Ascending aorta (tissue), 2 donors: ENCODE measurements at regions not wholly inside any gene's neighbourhood (a gene's known extent, or its start where the extent isn't known, plus 50 kb on each side); places are given as distances from the start of the nearest gene placed in this dataset.

Source experiments
- DNase-seq, 2 donors: peaks; one replicate each; pipeline ENCODE4 v3.0.0-alpha.2; 2019; ENCODE audit warnings: low spot score in 2 of 2
- H3K27ac ChIP-seq, 2 donors: fragments of 200-600 bp; sonication (generic); one replicate each; pipeline ENCODE4 v1.5.1; 2016 to 2017; ENCODE audit warnings: mild to moderate bottlenecking in 1 of 2
- H3K27me3 ChIP-seq: fragments of 200-600 bp; sonication (generic); one replicate; pipeline ENCODE4 v1.5.1; 2017
- H3K36me3 ChIP-seq, 2 donors: fragments of 200-600 bp; sonication (generic); one replicate each; pipeline ENCODE4 v1.5.1; 2016
- H3K4me1 ChIP-seq, 2 donors: fragments of 200-600 bp; sonication (generic); one replicate each; pipeline ENCODE4 v1.5.1; 2016 to 2017; ENCODE audit warnings: mild to moderate bottlenecking in 1 of 2
- H3K4me3 ChIP-seq, 2 donors: fragments of 200-600 bp; sonication (generic); one replicate each; pipeline ENCODE4 v1.5.1; 2016 to 2017; ENCODE audit warnings: mild to moderate bottlenecking in 1 of 2
- H3K9me3 ChIP-seq, 2 donors: fragments of 200-600 bp; sonication (generic); one replicate each; pipeline ENCODE4 v1.5.1; 2016
- CTCF ChIP-seq, 3 experiments: fragments of 200-600 bp in 2 of 3; fragments of 450-650 bp in 1 of 3; sonication (generic) in 2 of 3; IDR thresholded peaks; one replicate each; pipeline ENCODE4 v1.5.1; 2016 to 2019; ENCODE audit warnings: antibody characterized with exemption in 3 of 3, mild to moderate bottlenecking in 1 of 3, moderate library complexity in 1 of 3
- intact Hi-C: fragments of 100-400 bp; cut with DNase I; formaldehyde crosslinking; loops from one replicate; pipeline ENCODE4 v1.15.1; 2023

DNA sequence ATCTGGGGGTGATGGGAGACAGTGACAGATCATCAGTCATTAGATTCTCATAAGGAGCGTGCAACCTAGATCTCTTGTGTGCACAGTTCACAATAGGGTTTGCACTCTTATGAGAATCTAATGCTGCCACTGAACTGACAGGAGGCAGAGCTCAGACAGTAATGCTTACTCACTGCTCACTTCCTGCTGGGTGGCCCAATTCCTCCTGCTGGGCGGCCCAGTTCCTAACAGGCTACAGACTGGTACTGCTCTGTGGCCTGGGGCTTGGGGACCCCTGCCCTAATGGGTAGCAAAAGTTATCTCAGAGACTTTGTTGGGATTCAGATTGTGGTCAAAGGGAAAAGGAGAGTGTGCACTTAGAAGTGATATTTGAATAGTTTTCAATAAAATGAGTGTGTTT, 840.1 kb upstream of the ID2 start:
- Histone ChIP-seq H3K36me3 (no peaks in the 10 kb centered on the region), H3K4me1 (no peaks in the 10 kb centered on the region), H3K27me3 (no peaks in the 10 kb centered on the region), H3K4me3 (no peak overlapping the region), H3K9me3 (no peaks in the 10 kb centered on the region), H3K27ac (no peak overlapping the region)
- DNase-seq, result no peak
- intact Hi-C loops, result no loop called here
- no peak for TF ChIP-seq CTCF (IDR thresholded peaks at IDR 0.05)

GRCh38 chr2:7844414-7844965, 837.4 kb upstream of the ID2 start:
- intact Hi-C loops, result no loop called here
- Histone ChIP-seq H3K4me1 (no peaks in the 10 kb centered on the region), H3K27me3 (no peaks in the 10 kb centered on the region), H3K4me3 (no peak overlapping the region), H3K36me3 (no peaks in the 10 kb centered on the region), H3K27ac (no peak overlapping the region), H3K9me3 (no peaks in the 10 kb centered on the region)
- no peak for DNase-seq
- TF ChIP-seq CTCF (IDR thresholded peaks at IDR 0.05), result no peak

DNA sequence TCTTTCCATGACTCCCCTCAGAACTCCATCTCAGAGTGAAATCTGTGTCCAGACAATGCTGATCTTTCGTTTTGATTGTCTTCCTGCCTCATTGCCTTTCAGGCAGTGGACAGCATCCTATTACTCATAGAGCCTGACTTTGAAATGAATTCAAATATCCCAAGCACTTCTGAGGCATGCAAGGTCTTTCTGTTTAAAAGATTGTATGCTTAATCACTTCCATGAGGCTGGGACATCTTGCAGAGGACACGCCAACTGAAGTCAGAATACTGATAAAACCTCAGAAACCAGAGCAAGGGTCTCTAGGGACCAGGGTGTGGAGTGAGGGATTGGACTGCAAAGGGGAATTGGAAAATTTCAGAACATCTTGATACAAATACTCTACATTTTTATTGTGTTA, 836.5 kb upstream of the ID2 start:
- Histone ChIP-seq H3K4me1 (no peaks in the 10 kb centered on the region), H3K4me3 (no peak overlapping the region), H3K36me3 (no peaks in the 10 kb centered on the region), H3K9me3 (no peaks in the 10 kb centered on the region), H3K27me3 (no peaks in the 10 kb centered on the region), H3K27ac (no peak overlapping the region)
- intact Hi-C loops, result no loop called here
- no peak for DNase-seq
- no peak for TF ChIP-seq CTCF (IDR thresholded peaks at IDR 0.05)

GRCh38 chr2:7846607-7847006, 835.2 kb upstream of the ID2 start:
- intact Hi-C loops, result no loop called here
- Histone ChIP-seq H3K36me3 (no peaks in the 10 kb centered on the region), H3K27ac (no peak overlapping the region), H3K9me3 (no peaks in the 10 kb centered on the region), H3K4me3 (no peak overlapping the region), H3K27me3 (no peaks in the 10 kb centered on the region), H3K4me1 (no peaks in the 10 kb centered on the region)
- TF ChIP-seq CTCF (IDR thresholded peaks at IDR 0.05), result no peak
- DNase-seq, result no peak

DNA sequence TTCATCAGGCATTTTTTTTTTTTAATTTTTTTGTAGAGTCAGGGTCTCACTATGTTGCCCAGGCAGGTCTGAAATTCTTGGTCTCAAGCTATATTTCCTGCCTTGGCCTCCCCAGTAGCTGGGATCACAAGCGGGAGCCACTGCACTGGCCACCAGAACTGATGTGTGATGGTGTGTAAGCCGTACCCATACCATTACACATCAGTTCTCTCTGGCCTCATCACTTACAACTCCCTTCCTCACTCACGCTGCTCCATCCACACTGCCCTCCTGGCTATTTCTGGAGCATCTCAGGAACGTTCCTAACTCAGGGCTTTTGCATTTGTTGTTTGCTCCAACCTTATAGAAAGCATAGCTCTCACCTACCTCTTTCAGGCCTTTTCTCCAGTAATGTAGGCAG, 834.5 kb upstream of the ID2 start:
- intact Hi-C loops, result no loop called here
- Histone ChIP-seq H3K9me3 (no peaks in the 10 kb centered on the region), H3K4me3 (no peak overlapping the region), H3K27ac (no peak overlapping the region), H3K27me3 (no peaks in the 10 kb centered on the region), H3K4me1 (no peaks in the 10 kb centered on the region), H3K36me3 (no peaks in the 10 kb centered on the region)
- no peak for TF ChIP-seq CTCF (IDR thresholded peaks at IDR 0.05)
- DNase-seq, result no peak

GRCh38 chr2:7849027-7849426, 832.8 kb upstream of the ID2 start:
- Histone ChIP-seq H3K4me1 (no peaks in the 10 kb centered on the region), H3K4me3 (no peak overlapping the region), H3K27ac (no peak overlapping the region), H3K36me3 (no peaks in the 10 kb centered on the region), H3K9me3 (no peaks in the 10 kb centered on the region), H3K27me3 (no peaks in the 10 kb centered on the region)
- no peak for TF ChIP-seq CTCF (IDR thresholded peaks at IDR 0.05)
- intact Hi-C loops, result no loop called here
- DNase-seq, result no peak
